PC-3 (cell line): ENCODE measurements at regions not wholly inside any gene's neighbourhood (a gene's known extent, or its start where the extent isn't known, plus 50 kb on each side); places are given as distances from the start of the nearest gene placed in this dataset.

ENCODE experiments used
- EZH2 ChIP-seq: fragments of 300-600 bp; sonication (generic); IDR thresholded peaks from one replicate; pipeline ENCODE4 v1.6.1; 2017; ENCODE audit warnings: antibody characterized with exemption, mild to moderate bottlenecking, low read length; ENCODE audit not compliant: unreplicated experiment
- TF ChIP-seq, protein P1 (sequence below): fragments of 300-600 bp; sonication (generic); conservative IDR thresholded peaks from 2 replicates; pipeline ENCODE4 v1.5.1; 2017; ENCODE audit warnings: antibody characterized with exemption, low read depth, mild to moderate bottlenecking, low read length

DNA sequence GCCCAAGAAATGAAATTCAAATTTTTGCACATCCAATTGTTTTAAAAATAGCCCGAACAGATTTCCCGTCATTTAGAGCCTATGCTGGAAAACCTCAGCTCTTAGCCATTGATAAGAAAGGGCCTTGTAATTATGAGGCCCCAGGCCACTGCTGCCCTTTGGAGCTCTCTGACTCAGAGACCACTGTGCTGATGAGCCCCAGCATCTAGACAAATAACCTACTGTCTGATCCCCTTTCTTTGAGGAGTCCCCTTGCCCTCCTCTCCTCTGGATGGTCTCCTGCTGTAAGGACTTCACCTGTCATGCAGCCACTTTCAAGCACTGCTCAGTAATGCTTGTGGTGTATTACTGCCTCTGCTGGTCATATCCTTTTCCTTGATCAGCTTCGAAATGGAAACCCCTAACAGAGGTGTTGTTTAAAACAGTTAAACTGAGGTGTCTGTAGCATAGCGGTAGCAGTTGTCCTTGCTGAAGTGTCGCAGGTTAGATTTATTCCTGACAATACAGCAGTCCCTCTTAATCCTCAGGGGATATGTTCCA lies 159.9 kb upstream of the SRRM4 start:
- TF ChIP-seq, protein P1, sequence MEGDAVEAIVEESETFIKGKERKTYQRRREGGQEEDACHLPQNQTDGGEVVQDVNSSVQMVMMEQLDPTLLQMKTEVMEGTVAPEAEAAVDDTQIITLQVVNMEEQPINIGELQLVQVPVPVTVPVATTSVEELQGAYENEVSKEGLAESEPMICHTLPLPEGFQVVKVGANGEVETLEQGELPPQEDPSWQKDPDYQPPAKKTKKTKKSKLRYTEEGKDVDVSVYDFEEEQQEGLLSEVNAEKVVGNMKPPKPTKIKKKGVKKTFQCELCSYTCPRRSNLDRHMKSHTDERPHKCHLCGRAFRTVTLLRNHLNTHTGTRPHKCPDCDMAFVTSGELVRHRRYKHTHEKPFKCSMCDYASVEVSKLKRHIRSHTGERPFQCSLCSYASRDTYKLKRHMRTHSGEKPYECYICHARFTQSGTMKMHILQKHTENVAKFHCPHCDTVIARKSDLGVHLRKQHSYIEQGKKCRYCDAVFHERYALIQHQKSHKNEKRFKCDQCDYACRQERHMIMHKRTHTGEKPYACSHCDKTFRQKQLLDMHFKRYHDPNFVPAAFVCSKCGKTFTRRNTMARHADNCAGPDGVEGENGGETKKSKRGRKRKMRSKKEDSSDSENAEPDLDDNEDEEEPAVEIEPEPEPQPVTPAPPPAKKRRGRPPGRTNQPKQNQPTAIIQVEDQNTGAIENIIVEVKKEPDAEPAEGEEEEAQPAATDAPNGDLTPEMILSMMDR: no peak
- TF ChIP-seq EZH2: no peak
